Adrenal gland (tissue), 9 donors: ENCODE measurements at regions not wholly inside any gene's neighbourhood (a gene's known extent, or its start where the extent isn't known, plus 50 kb on each side); places are given as distances from the start of the nearest gene placed in this dataset.

Experiments used
- DNase-seq, 7 donors: peaks; one replicate each; pipeline ENCODE4 v3.0.0-alpha.2; 2019 to 2020
- H3K27ac ChIP-seq, 5 donors: fragments of 200-600 bp; sonication (generic) in 4 of 5; 1 replicate in 3 of 5; 2 replicates in 2 of 5; pipeline versions ENCODE4 v1.5.1 to v1.8.0; 2016 to 2020; ENCODE audit warnings: mild to moderate bottlenecking in 1 of 5
- H3K27me3 ChIP-seq: fragments of 200-600 bp; 2 replicates; pipeline ENCODE4 v1.8.0; 2021
- H3K36me3 ChIP-seq, 2 donors: fragments of 200-600 bp; replicated peaks in 1 of 2; 1 replicate in 1 of 2; 2 replicates in 1 of 2; pipeline versions ENCODE4 v1.5.1 to v1.8.0; 2018 to 2022
- H3K4me1 ChIP-seq, 2 donors: fragments of 200-600 bp; replicated peaks in 1 of 2; 1 replicate in 1 of 2; 2 replicates in 1 of 2; pipeline versions ENCODE4 v1.5.1 to v1.8.0; 2018 to 2021
- H3K4me3 ChIP-seq, 4 donors: fragments of 200-600 bp; sonication (generic) in 3 of 4; one replicate each; pipeline ENCODE4 v1.5.1; 2016 to 2018
- H3K9me3 ChIP-seq, 3 donors: fragments of 200-600 bp; sonication (generic) in 1 of 3; replicated peaks in 1 of 3; 1 replicate in 2 of 3; 2 replicates in 1 of 3; pipeline versions ENCODE4 v1.5.1 to v1.8.0; 2016 to 2021
- POLR2A ChIP-seq, 2 donors: fragments of 450-650 bp; IDR thresholded peaks; one replicate each; pipeline ENCODE4 v1.6.1; 2017; ENCODE audit warnings: antibody characterized with exemption in 2 of 2, mild to moderate bottlenecking in 2 of 2, moderate library complexity in 1 of 2
- WGBS, 4 donors: extraction: QIAGEN DNeasy Blood & Tissue Kit in 2 of 4; methylation state at CpG; one replicate each; pipeline versions ENCODE4 v1.1.5 to v1.1.7; 2013 to 2017; 5-methylcytosine and 5-hydroxymethylcytosine counted together
- intact Hi-C, 2 donors: fragments of 100-400 bp; cut with DNase I; formaldehyde crosslinking; loops; one replicate each; pipeline versions ENCODE4 v1.14.1 to v1.15.0; 2022 to 2023
- TF ChIP-seq, protein P1 (sequence below), 6 experiments: fragments of 450-650 bp in 4 of 6; fragments of 200-600 bp in 2 of 6; sonication (generic) in 1 of 6; IDR thresholded peaks; 1 replicate in 5 of 6; 2 replicates in 1 of 6; pipeline versions ENCODE4 v1.5.1 to v1.8.0; 2016 to 2021; ENCODE audit warnings: antibody characterized with exemption in 6 of 6, mild to moderate bottlenecking in 2 of 6, moderate library complexity in 1 of 6
- donor health status: healthy with polysubstance abuse.
- donor health status: Bipolar disorder and iron deficiency.
- donor health status: DM: yes; HTN: yes; CAD: no.
- donor health status: DM: no; HTN: no; CAD: no.
- donor health status: DM: no; HTN: no; CAD: no.

DNA sequence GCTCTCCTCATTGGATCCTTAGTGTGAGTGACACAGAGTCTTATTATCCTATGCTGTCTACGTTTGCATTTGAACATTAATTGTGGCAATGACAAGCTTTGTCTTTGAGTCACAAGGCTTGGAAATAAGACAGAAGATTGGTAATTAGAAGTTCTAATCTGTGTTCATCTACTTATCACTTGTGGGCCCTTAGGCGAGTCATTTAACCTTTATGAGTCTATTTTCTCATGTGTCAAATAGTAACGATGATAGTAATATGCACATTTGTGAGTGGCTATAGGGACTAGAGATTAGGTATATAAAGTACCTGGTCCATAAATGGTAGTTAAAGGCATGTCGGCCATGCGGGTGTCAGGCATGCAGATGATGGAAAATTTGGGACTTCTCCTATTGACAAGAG lies 105.6 kb upstream of the NABP1 start:
- Histone ChIP-seq H3K27ac (no peak overlapping the region), H3K4me1 (peaks cover 0 to 10% of the 10 kb centered on the region in 2 donors), H3K4me3 (no peak overlapping the region), H3K9me3 (no peaks in the 10 kb centered on the region), H3K36me3 (no peaks in the 10 kb centered on the region), H3K27me3 (no peaks in the 10 kb centered on the region)
- intact Hi-C loops = no loop called here
- no peak for DNase-seq
- no peak for TF ChIP-seq POLR2A (IDR thresholded peaks at IDR 0.05)
- TF ChIP-seq, protein P1, sequence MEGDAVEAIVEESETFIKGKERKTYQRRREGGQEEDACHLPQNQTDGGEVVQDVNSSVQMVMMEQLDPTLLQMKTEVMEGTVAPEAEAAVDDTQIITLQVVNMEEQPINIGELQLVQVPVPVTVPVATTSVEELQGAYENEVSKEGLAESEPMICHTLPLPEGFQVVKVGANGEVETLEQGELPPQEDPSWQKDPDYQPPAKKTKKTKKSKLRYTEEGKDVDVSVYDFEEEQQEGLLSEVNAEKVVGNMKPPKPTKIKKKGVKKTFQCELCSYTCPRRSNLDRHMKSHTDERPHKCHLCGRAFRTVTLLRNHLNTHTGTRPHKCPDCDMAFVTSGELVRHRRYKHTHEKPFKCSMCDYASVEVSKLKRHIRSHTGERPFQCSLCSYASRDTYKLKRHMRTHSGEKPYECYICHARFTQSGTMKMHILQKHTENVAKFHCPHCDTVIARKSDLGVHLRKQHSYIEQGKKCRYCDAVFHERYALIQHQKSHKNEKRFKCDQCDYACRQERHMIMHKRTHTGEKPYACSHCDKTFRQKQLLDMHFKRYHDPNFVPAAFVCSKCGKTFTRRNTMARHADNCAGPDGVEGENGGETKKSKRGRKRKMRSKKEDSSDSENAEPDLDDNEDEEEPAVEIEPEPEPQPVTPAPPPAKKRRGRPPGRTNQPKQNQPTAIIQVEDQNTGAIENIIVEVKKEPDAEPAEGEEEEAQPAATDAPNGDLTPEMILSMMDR (IDR thresholded peaks at IDR 0.05) = no peak
- 80 to 89% (median 84%) methylated on average over 5 of the region's 5 CpGs for WGBS, 4 donors

DNA sequence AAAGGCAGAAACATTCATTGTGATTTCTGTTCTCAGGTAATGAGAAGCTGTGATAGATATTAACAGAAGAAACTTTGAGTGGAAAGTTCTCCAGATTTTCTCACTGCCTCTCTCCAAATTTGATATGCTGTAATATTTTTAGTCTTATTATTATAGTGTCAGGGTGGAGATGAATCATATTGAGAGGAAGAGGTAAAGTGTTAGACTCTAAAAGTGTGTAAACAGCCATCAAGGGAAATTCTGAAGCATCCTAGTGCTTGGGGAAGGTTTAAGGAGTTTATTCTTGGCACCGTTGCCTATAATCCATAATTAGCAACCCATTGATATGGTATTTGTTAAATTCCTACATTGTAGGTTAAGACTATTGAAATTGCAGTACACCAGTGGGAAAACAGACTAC lies 104.7 kb upstream of the NABP1 start:
- WGBS, 4 donors = 89 to 100% (median 94%) methylated on average over 1 of the region's 1 CpG
- Histone ChIP-seq H3K36me3 (no peaks in the 10 kb centered on the region), H3K9me3 (no peaks in the 10 kb centered on the region), H3K27me3 (no peaks in the 10 kb centered on the region), H3K27ac (no peak overlapping the region), H3K4me3 (no peak overlapping the region), H3K4me1 (peaks cover 0 to 10% of the 10 kb centered on the region in 2 donors)
- TF ChIP-seq, protein P1 (IDR thresholded peaks at IDR 0.05) = no peak
- TF ChIP-seq POLR2A (IDR thresholded peaks at IDR 0.05) = no peak
- DNase-seq = no peak
- intact Hi-C loops = no loop called here

DNA sequence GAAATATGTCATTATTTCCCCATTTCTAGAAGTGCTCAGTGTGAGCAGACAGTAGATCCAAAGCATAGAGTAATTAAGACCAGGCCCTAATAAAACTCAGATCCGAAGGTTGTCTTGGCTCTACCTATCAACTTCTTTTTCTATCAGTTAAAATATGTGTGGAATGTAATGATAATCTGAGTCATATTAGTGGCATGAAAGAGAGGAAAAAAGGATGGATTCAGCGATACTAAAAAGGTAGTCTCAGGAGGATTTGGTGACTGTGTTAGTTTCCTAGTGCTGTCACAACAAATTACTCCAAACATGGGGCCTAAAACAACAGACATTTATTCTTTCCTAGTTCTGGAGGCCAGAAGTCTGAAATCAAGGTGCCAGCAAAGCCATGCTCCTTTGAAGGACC lies 103.7 kb upstream of the NABP1 start:
- no peaks in the 10 kb centered on the region for H3K27me3 ChIP-seq
- 84 to 91% (median 89%) methylated on average over 2 of the region's 2 CpGs for WGBS, 4 donors
- H3K9me3 ChIP-seq = no peaks in the 10 kb centered on the region
- intact Hi-C loops = no loop called here
- H3K36me3 ChIP-seq = no peaks in the 10 kb centered on the region
- no peak overlapping the region for H3K4me3 ChIP-seq
- H3K27ac ChIP-seq = no peak overlapping the region
- no peak for TF ChIP-seq POLR2A (IDR thresholded peaks at IDR 0.05)
- TF ChIP-seq, protein P1 (IDR thresholded peaks at IDR 0.05) = no peak
- H3K4me1 ChIP-seq = peaks cover 0 to 10% of the 10 kb centered on the region in 2 donors
- DNase-seq = no peak

DNA sequence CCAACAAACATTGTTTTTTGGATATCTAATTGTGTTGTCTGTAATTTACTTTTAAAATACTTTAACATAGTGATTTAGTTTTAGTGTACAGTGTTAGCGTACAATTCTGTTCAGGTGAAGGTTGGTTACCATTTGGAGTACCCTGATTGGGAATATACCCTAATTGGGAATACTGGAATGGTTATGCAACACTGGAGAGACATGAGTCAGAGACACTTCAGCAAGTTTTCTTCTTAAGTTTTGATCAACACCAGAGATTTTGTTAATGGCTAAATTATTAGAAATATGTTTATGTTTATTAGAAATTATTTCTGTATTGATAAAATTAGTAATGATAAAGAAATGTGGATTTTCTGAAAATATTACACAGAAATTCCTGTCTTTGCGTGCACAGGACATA lies 100.3 kb upstream of the NABP1 start:
- 58 to 96% (median 73%) methylated on average over 2 of the region's 2 CpGs for WGBS, 4 donors
- no peak overlapping the region for H3K4me3 ChIP-seq
- DNase-seq = no peak
- no peaks in the 10 kb centered on the region for H3K9me3 ChIP-seq
- no peaks in the 10 kb centered on the region for H3K27me3 ChIP-seq
- no peak for TF ChIP-seq POLR2A (IDR thresholded peaks at IDR 0.05)
- TF ChIP-seq, protein P1 (IDR thresholded peaks at IDR 0.05) = no peak
- H3K36me3 ChIP-seq = no peaks in the 10 kb centered on the region
- no peak overlapping the region for H3K27ac ChIP-seq
- intact Hi-C loops = no loop called here
- H3K4me1 ChIP-seq = no peaks in the 10 kb centered on the region
